ENCODE measurements at regions not wholly inside any gene's neighbourhood (a gene's known extent, or its start where the extent isn't known, plus 50 kb on each side); places are given as distances from the start of the nearest gene placed in this dataset.

GRCh38 chr5:107025712-107026497 is 644.8 kb downstream of the EFNA5 start:
- Histone ChIP-seq H3K9me3 (replicated peaks in 1 of 11) (no peaks in the 10 kb centered on the region), H3K9ac (no peak overlapping the region), H3K36me3 (no peaks in the 10 kb centered on the region), H3K27ac (no peak overlapping the region), H3K4me1 (no peaks in the 10 kb centered on the region), H3K4me3 (no peak overlapping the region), H4K20me1 (no peaks in the 10 kb centered on the region), H3K27me3 (no peaks in the 10 kb centered on the region), H3K4me2 (no peak overlapping the region)
- TF ChIP-seq Cebpa-rat (IDR thresholded peaks at IDR 0.05) = no peak

GRCh38 chr5:107023732-107024131 is 647.0 kb downstream of the EFNA5 start:
- Histone ChIP-seq H4K20me1 (no peaks in the 10 kb centered on the region), H3K4me1 (no peaks in the 10 kb centered on the region), H3K27me3 (no peaks in the 10 kb centered on the region), H3K27ac (no peak overlapping the region), H3K36me3 (no peaks in the 10 kb centered on the region), H3K9me3 (replicated peaks in 1 of 11) (no peaks in the 10 kb centered on the region), H3K9ac (no peak overlapping the region), H3K4me2 (no peak overlapping the region), H3K4me3 (no peak overlapping the region)
- no peak for TF ChIP-seq Cebpa-rat (IDR thresholded peaks at IDR 0.05)

GRCh38 chr5:107021575-107021974 is 649.2 kb downstream of the EFNA5 start:
- H3K36me3 ChIP-seq = no peaks in the 10 kb centered on the region
- no peak overlapping the region for H3K4me3 ChIP-seq
- no peak overlapping the region for H3K9ac ChIP-seq
- no peak overlapping the region for H3K4me2 ChIP-seq
- H3K27ac ChIP-seq = no peak overlapping the region
- no peak for TF ChIP-seq Cebpa-rat (IDR thresholded peaks at IDR 0.05)
- H4K20me1 ChIP-seq = no peaks in the 10 kb centered on the region
- no peaks in the 10 kb centered on the region for H3K27me3 ChIP-seq
- H3K9me3 ChIP-seq (replicated peaks in 1 of 11) = no peaks in the 10 kb centered on the region
- no peaks in the 10 kb centered on the region for H3K4me1 ChIP-seq

- no peak overlapping the region for H3K9ac ChIP-seq
- H3K9me3 ChIP-seq (replicated peaks in 1 of 11) = no peaks in the 10 kb centered on the region
- H3K4me1 ChIP-seq = no peaks in the 10 kb centered on the region
- no peak overlapping the region for H3K4me3 ChIP-seq
- no peaks in the 10 kb centered on the region for H4K20me1 ChIP-seq
- no peaks in the 10 kb centered on the region for H3K36me3 ChIP-seq
- H3K27ac ChIP-seq = no peak overlapping the region
- TF ChIP-seq Cebpa-rat (IDR thresholded peaks at IDR 0.05) = no peak
- no peak overlapping the region for H3K4me2 ChIP-seq
- no peaks in the 10 kb centered on the region for H3K27me3 ChIP-seq
Observed at GRCh38 chr5:107020626-107021025, 650.1 kb downstream of the EFNA5 start.

- Histone ChIP-seq H3K27ac (no peak overlapping the region), H3K36me3 (no peaks in the 10 kb centered on the region), H3K4me3 (no peak overlapping the region), H3K4me2 (no peak overlapping the region), H3K9me3 (replicated peaks in 1 of 11) (no peaks in the 10 kb centered on the region), H4K20me1 (no peaks in the 10 kb centered on the region), H3K9ac (no peak overlapping the region), H3K4me1 (no peaks in the 10 kb centered on the region), H3K27me3 (no peaks in the 10 kb centered on the region)
- TF ChIP-seq Cebpa-rat (IDR thresholded peaks at IDR 0.05) = no peak
Observed at GRCh38 chr5:107017616-107018015, 653.1 kb downstream of the EFNA5 start.

- Histone ChIP-seq H4K20me1 (no peaks in the 10 kb centered on the region), H3K36me3 (no peaks in the 10 kb centered on the region), H3K9ac (no peak overlapping the region), H3K4me2 (no peak overlapping the region), H3K27ac (no peak overlapping the region), H3K4me1 (no peaks in the 10 kb centered on the region), H3K27me3 (no peaks in the 10 kb centered on the region), H3K4me3 (no peak overlapping the region), H3K9me3 (replicated peaks in 1 of 11) (no peaks in the 10 kb centered on the region)
- TF ChIP-seq Cebpa-rat (IDR thresholded peaks at IDR 0.05) = no peak
Observed at GRCh38 chr5:107012371-107012770, 658.4 kb downstream of the EFNA5 start.

- Histone ChIP-seq H4K20me1 (no peaks in the 10 kb centered on the region), H3K4me3 (no peak overlapping the region), H3K4me1 (no peaks in the 10 kb centered on the region), H3K9ac (no peak overlapping the region), H3K9me3 (replicated peaks in 1 of 11) (no peaks in the 10 kb centered on the region), H3K27ac (no peak overlapping the region), H3K36me3 (no peaks in the 10 kb centered on the region), H3K27me3 (no peaks in the 10 kb centered on the region), H3K4me2 (no peak overlapping the region)
- no peak for TF ChIP-seq Cebpa-rat (IDR thresholded peaks at IDR 0.05)
Observed at GRCh38 chr5:107011605-107012004, 659.1 kb downstream of the EFNA5 start.

- TF ChIP-seq Cebpa-rat (IDR thresholded peaks at IDR 0.05) = no peak
- H3K27ac ChIP-seq = no peak overlapping the region
- H3K4me1 ChIP-seq = no peaks in the 10 kb centered on the region
- H3K4me3 ChIP-seq = no peak overlapping the region
- H4K20me1 ChIP-seq = no peaks in the 10 kb centered on the region
- H3K36me3 ChIP-seq = no peaks in the 10 kb centered on the region
- H3K27me3 ChIP-seq = no peaks in the 10 kb centered on the region
- no peak overlapping the region for H3K9ac ChIP-seq
- no peak overlapping the region for H3K4me2 ChIP-seq
- no peaks in the 10 kb centered on the region for H3K9me3 ChIP-seq (replicated peaks in 1 of 11)
Observed at GRCh38 chr5:107010060-107010459, 660.7 kb downstream of the EFNA5 start.

- Histone ChIP-seq H3K27ac (no peak overlapping the region), H3K36me3 (no peaks in the 10 kb centered on the region), H3K4me3 (no peak overlapping the region), H3K4me2 (no peak overlapping the region), H3K27me3 (no peaks in the 10 kb centered on the region), H4K20me1 (no peaks in the 10 kb centered on the region), H3K9ac (no peak overlapping the region), H3K4me1 (no peaks in the 10 kb centered on the region), H3K9me3 (replicated peaks in 1 of 11) (no peaks in the 10 kb centered on the region)
- no peak for TF ChIP-seq Cebpa-rat (IDR thresholded peaks at IDR 0.05)
Observed at GRCh38 chr5:107005653-107006052, 665.1 kb downstream of the EFNA5 start.

- no peak overlapping the region for H3K27ac ChIP-seq
- TF ChIP-seq Cebpa-rat (IDR thresholded peaks at IDR 0.05) = no peak
- no peak overlapping the region for H3K4me3 ChIP-seq
- H3K27me3 ChIP-seq = no peaks in the 10 kb centered on the region
- no peak overlapping the region for H3K9ac ChIP-seq
- H3K9me3 ChIP-seq (replicated peaks in 1 of 11) = no peaks in the 10 kb centered on the region
- H3K4me2 ChIP-seq = no peak overlapping the region
- no peaks in the 10 kb centered on the region for H3K4me1 ChIP-seq
- no peaks in the 10 kb centered on the region for H3K36me3 ChIP-seq
- no peaks in the 10 kb centered on the region for H4K20me1 ChIP-seq
Observed at GRCh38 chr5:107005161-107005560, 665.6 kb downstream of the EFNA5 start.
